A673 (cell line): ENCODE measurements at regions not wholly inside any gene's neighbourhood (a gene's known extent, or its start where the extent isn't known, plus 50 kb on each side); places are given as distances from the start of the nearest gene placed in this dataset.

ENCODE experiments used
- BruUV-seq: library from RNA; stranded (reverse); fragments of 400-500 nt; replicated peaks from 2 replicates; lab custom pipeline; 2021; lab: Mats Ljungman, UMichigan
- CTCF ChIA-PET: fragments of 300-600 bp; sonication (Branson Sonifier 250); formaldehyde crosslinking; loops from one replicate; lab custom pipeline; 2022; ENCODE audit warnings: antibody characterized with exemption; lab: Charles Lee
- POLR2A ChIA-PET: fragments of 300-600 bp; sonication (Branson Sonifier 250); formaldehyde crosslinking; loops from one replicate; lab custom pipeline; 2022; ENCODE audit warnings: antibody characterized with exemption; ENCODE audit not compliant: low non-redundant PET; lab: Charles Lee
- DNase-seq: peaks from one replicate; pipeline ENCODE4 v3.0.0-alpha.2; 2015; ENCODE audit warnings: low spot score
- H3K27ac ChIP-seq: fragments of 200-600 bp; sonication (generic); 2 replicates; pipeline ENCODE4 v1.5.1; 2016; ENCODE audit warnings: mixed run types, low read depth, mild to moderate bottlenecking, mixed read lengths, antibody characterized with exemption, low read length; ENCODE audit not compliant: poor library complexity, severe bottlenecking
- H3K27me3 ChIP-seq: fragments of 200-600 bp; sonication (generic); replicated peaks from 2 replicates; pipeline ENCODE4 v1.6.1; 2017; ENCODE audit warnings: mixed run types, low read depth, mild to moderate bottlenecking, mixed read lengths, antibody characterized with exemption, low read length; ENCODE audit not compliant: insufficient read depth, poor library complexity
- H3K36me3 ChIP-seq: fragments of 200-600 bp; sonication (generic); 2 replicates; pipeline ENCODE4 v1.6.1; 2016; ENCODE audit warnings: mixed run types, mild to moderate bottlenecking, mixed read lengths, antibody characterized with exemption, low read length; ENCODE audit not compliant: insufficient read depth, poor library complexity, severe bottlenecking
- H3K4me1 ChIP-seq: fragments of 200-600 bp; sonication (generic); 2 replicates; pipeline ENCODE4 v1.6.1; 2017; ENCODE audit warnings: mixed run types, mild to moderate bottlenecking, mixed read lengths, antibody characterized with exemption, low read length; ENCODE audit not compliant: insufficient read depth, poor library complexity, severe bottlenecking
- H3K4me3 ChIP-seq: fragments of 200-600 bp; sonication (generic); 2 replicates; pipeline ENCODE4 v1.5.1; 2016; ENCODE audit warnings: low read depth, mixed run types, mild to moderate bottlenecking, mixed read lengths, low read length; ENCODE audit not compliant: poor library complexity, severe bottlenecking
- H3K9me3 ChIP-seq: fragments of 200-600 bp; sonication (generic); 2 replicates; pipeline ENCODE4 v1.6.1; 2016; ENCODE audit warnings: mixed run types, low read depth, mild to moderate bottlenecking, mixed read lengths, antibody characterized with exemption, low read length; ENCODE audit not compliant: poor library complexity, severe bottlenecking
- EZH2 ChIP-seq: fragments of 200-600 bp; sonication (generic); IDR thresholded peaks from 2 replicates; pipeline ENCODE4 v1.6.1; 2017; ENCODE audit warnings: borderline replicate concordance, low read depth, mild to moderate bottlenecking, mixed read lengths, antibody characterized with exemption, low read length; ENCODE audit not compliant: poor library complexity, severe bottlenecking
- intact Hi-C: fragments of 100-400 bp; cut with micrococcal nuclease; formaldehyde crosslinking; loops from one replicate; pipeline ENCODE4 v1.10.0; 2022; ENCODE audit not compliant: unreplicated experiment
- TF ChIP-seq, protein P1 (sequence below): fragments of 300-800, 200-600 bp; sonication (generic); conservative IDR thresholded peaks from 2 replicates; pipeline ENCODE4 v1.5.1; 2017; ENCODE audit warnings: low read depth, mild to moderate bottlenecking, antibody characterized with exemption, low read length, moderate library complexity, mixed read lengths

DNA sequence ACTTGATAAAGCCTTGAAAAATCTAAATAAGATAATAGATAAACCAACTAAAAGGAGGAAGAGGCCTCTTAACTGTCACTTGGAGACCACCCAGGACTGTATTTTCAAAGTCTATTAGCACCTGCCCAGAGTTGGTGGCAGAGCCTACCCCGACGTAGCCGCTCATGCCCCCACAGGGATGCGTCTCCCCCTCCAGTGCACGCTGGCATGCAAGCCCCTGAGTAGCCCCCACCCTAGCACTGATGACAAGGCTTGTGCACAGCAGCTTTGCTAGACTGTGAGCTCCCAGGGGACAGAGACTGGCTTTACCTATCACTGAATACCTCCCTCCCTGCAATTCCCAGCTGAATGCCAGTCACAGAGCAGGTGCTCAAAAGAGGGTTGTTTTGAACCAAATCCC, 54.1 kb upstream of the HES1 start:
- Histone ChIP-seq H3K9me3 (no peaks in the 10 kb centered on the region), H3K4me1 (peaks cover 38% of the 10 kb centered on the region), H3K27me3 (no peaks in the 10 kb centered on the region), H3K4me3 (no peak overlapping the region), H3K36me3 (no peaks in the 10 kb centered on the region), H3K27ac (no peak overlapping the region)
- intact Hi-C loops, result no loop called here
- TF ChIP-seq EZH2, result no peak
- TF ChIP-seq, protein P1, sequence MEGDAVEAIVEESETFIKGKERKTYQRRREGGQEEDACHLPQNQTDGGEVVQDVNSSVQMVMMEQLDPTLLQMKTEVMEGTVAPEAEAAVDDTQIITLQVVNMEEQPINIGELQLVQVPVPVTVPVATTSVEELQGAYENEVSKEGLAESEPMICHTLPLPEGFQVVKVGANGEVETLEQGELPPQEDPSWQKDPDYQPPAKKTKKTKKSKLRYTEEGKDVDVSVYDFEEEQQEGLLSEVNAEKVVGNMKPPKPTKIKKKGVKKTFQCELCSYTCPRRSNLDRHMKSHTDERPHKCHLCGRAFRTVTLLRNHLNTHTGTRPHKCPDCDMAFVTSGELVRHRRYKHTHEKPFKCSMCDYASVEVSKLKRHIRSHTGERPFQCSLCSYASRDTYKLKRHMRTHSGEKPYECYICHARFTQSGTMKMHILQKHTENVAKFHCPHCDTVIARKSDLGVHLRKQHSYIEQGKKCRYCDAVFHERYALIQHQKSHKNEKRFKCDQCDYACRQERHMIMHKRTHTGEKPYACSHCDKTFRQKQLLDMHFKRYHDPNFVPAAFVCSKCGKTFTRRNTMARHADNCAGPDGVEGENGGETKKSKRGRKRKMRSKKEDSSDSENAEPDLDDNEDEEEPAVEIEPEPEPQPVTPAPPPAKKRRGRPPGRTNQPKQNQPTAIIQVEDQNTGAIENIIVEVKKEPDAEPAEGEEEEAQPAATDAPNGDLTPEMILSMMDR, result no peak
- ChIA-PET POLR2A (no interaction called here), CTCF (no interaction called here)
- DNase-seq, result no peak
- BruUV-seq, result no TSS peak

DNA sequence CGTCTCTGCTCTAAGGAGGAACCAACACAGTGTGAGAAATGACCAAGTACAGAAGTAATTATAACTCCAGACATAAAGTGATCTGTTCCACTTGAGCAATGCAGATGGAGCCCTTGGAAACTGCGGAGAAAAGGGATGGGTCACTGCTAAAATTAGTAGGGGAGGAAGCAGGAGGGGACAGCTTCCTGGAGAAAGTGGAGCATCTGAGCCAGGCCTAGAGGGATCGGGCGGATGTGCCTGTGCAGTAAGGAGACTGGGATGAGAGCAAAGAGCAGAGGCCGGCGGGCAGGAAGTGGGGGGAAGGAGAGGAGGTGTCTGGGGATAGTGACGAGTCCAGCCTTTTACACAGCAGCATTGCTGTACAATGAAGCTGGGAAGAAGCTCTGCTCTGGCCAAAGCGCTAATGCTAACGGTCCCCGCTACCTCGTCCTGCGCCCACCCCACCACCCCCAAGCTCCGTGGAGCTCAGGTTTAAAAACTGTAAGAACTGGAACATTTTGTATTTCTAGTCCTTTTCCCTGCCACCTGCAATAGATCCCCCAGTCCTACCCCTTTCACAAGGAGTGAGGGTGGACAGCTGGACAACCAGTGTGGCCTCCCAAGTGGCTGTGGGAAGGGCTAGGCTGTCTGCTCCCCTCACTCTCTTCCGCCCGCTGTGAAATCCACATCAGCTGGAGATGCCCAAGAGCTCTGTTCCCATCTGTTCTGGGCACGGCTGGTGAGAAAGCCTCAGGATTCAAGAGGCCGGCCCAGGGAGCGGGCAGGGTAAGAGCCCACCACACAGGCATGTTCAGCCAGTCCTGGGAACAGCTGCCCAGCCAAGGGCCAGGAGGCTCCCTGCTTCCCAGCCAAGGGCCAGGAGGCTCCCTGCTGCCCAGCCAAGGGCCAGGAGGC, 53.0 kb upstream of the HES1 start:
- Histone ChIP-seq H3K4me3 (no peak overlapping the region), H3K4me1 (peaks cover 50% of the 10 kb centered on the region), H3K9me3 (no peaks in the 10 kb centered on the region), H3K36me3 (no peaks in the 10 kb centered on the region), H3K27ac (peak overlapping the region; percentile 48), H3K27me3 (no peaks in the 10 kb centered on the region)
- BruUV-seq, result no TSS peak
- no peak for TF ChIP-seq EZH2
- TF ChIP-seq, protein P1, result no peak
- ChIA-PET POLR2A (interaction anchor here (0.6 kb wide), 1 partner anchor 53 kb away, joined by 18 read pairs; the partner anchor contains the start of gene HES1), CTCF (no interaction called here)
- DNase-seq, result no peak
- intact Hi-C loops, result no loop called here

DNA sequence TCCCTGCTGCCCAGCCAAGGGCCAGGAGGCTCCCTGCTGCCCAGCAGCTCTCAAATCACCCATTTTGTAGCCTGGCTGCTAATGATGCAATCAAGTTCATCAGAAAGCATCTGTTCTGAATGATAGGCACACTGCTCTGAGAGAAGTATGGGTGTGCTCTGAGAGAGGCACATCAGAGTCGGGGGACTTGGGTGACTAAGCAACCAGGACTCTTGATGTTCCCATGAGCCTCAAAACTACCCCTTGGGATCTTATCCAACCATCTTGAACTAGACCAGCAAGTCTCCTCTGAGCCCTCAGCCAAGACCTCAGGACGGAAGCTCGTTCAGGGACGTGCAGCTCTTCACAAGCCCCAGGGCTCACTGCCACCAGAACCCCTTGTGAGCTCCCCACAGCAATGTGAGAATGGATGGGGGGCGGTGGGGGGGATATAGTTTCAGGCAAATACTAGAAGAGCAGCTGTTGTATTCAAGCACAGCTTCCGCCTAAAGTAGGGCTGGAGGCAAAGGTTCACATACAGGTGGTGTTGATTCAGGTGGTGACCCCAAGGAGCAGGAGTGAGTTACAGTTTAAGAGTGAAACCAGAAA, 52.2 kb upstream of the HES1 start:
- no peak overlapping the region for H3K4me3 ChIP-seq
- no peaks in the 10 kb centered on the region for H3K27me3 ChIP-seq
- intact Hi-C loops, result no loop called here
- CTCF ChIA-PET, result no interaction called here
- no peak for TF ChIP-seq EZH2
- TF ChIP-seq, protein P1, result no peak
- BruUV-seq, result no TSS peak
- H3K4me1 ChIP-seq, result peaks cover 53% of the 10 kb centered on the region
- H3K9me3 ChIP-seq, result no peaks in the 10 kb centered on the region
- no peak for DNase-seq
- POLR2A ChIA-PET, result no interaction called here
- H3K27ac ChIP-seq, result peak overlapping the region; percentile 48
- no peaks in the 10 kb centered on the region for H3K36me3 ChIP-seq
